IMR-90 (cell line): ENCODE measurements at regions not wholly inside any gene's neighbourhood (a gene's known extent, or its start where the extent isn't known, plus 50 kb on each side); places are given as distances from the start of the nearest gene placed in this dataset.

Experiments used
- ATAC-seq: fragments of 200-7000 bp; cut with Tn5 transposase; 2 replicates; pipeline ENCODE4 v1.9.1; 2020; ENCODE audit warnings: low read depth, mild to moderate bottlenecking, moderate library complexity
- BruUV-seq: library from RNA; stranded (reverse); fragments of 400-500 nt; replicated peaks from 2 replicates; lab custom pipeline; 2021; lab: Mats Ljungman, UMichigan
- CTCF ChIA-PET: fragments of 300-600 bp; formaldehyde crosslinking; extraction: SDS; loops from one replicate; lab custom pipeline; 2021; ENCODE audit warnings: antibody characterized with exemption; lab: Yijun Ruan, JAX
- POLR2A ChIA-PET: fragments of 300-600 bp; sonication (Branson Sonifier 250); formaldehyde crosslinking; loops from one replicate; lab custom pipeline; 2022; ENCODE audit warnings: antibody characterized with exemption; ENCODE audit not compliant: unreplicated experiment; lab: Charles Lee
- DNase-seq: peaks from one replicate; pipeline ENCODE4 v3.0.0; 2013
- H2AFZ ChIP-seq: replicated peaks from 2 replicates; pipeline ENCODE3; 2013; ENCODE audit warnings: low read length, mild to moderate bottlenecking; ENCODE audit not compliant: poor library complexity
- H2AK5ac ChIP-seq: 2 replicates; pipeline ENCODE4 v1.6.1; 2013; ENCODE audit warnings: low read depth, low read length, inconsistent platforms
- H2AK9ac ChIP-seq: replicated peaks from 2 replicates; pipeline ENCODE3; 2013; ENCODE audit warnings: mild to moderate bottlenecking, low read depth, low read length, moderate library complexity; ENCODE audit not compliant: poor library complexity
- H2BK120ac ChIP-seq: 2 replicates; pipeline ENCODE4 v1.6.1; 2013; ENCODE audit warnings: low read depth, low read length, inconsistent platforms
- H2BK15ac ChIP-seq: 3 replicates; pipeline ENCODE4 v1.6.1; 2013; ENCODE audit warnings: low read depth, low read length, inconsistent platforms
- H2BK20ac ChIP-seq: 2 replicates; pipeline ENCODE4 v1.6.1; 2013; ENCODE audit warnings: low read depth, mild to moderate bottlenecking, inconsistent platforms, low read length, moderate library complexity
- H2BK5ac ChIP-seq: 2 replicates; pipeline ENCODE4 v1.6.1; 2013; ENCODE audit warnings: mild to moderate bottlenecking, low read depth, low read length, inconsistent platforms; ENCODE audit not compliant: poor library complexity, severe bottlenecking
- H3K14ac ChIP-seq: replicated peaks from 2 replicates; pipeline ENCODE4 v1.6.1; 2013; ENCODE audit warnings: low read depth, low read length, inconsistent platforms
- H3K18ac ChIP-seq: 2 replicates; pipeline ENCODE4 v1.6.1; 2013; ENCODE audit warnings: low read depth, low read length, control low read depth
- H3K23ac ChIP-seq: 2 replicates; pipeline ENCODE4 v1.6.1; 2013; ENCODE audit warnings: low read depth, low read length, inconsistent platforms
- H3K27ac ChIP-seq: 2 replicates; pipeline ENCODE4 v1.5.1; 2013; ENCODE audit warnings: mild to moderate bottlenecking, control low read depth, low read length; ENCODE audit not compliant: insufficient read depth
- H3K27me3 ChIP-seq: 2 replicates; pipeline ENCODE4 v1.6.1; 2013; ENCODE audit warnings: low read length; ENCODE audit not compliant: control insufficient read depth, insufficient read depth
- H3K36me3 ChIP-seq: 2 replicates; pipeline ENCODE4 v1.6.1; 2013; ENCODE audit warnings: low read length, mixed read lengths; ENCODE audit not compliant: control insufficient read depth, insufficient read depth
- H3K4ac ChIP-seq: 2 replicates; pipeline ENCODE4 v1.6.1; 2013; ENCODE audit warnings: low read depth, low read length, inconsistent platforms
- H3K4me1 ChIP-seq: 2 replicates; pipeline ENCODE4 v1.6.1; 2013; ENCODE audit warnings: low read length, mixed read lengths; ENCODE audit not compliant: control insufficient read depth, insufficient read depth
- H3K4me2 ChIP-seq: 2 replicates; pipeline ENCODE4 v1.6.1; 2013; ENCODE audit warnings: low read depth, mild to moderate bottlenecking, control low read depth, low read length, moderate library complexity
- H3K4me3 ChIP-seq: 2 replicates; pipeline ENCODE4 v1.5.1; 2013; ENCODE audit warnings: low read depth, mild to moderate bottlenecking, control low read depth, low read length, moderate library complexity; ENCODE audit not compliant: insufficient read depth
- H3K56ac ChIP-seq: 2 replicates; pipeline ENCODE4 v1.6.1; 2013; ENCODE audit warnings: low read length, inconsistent platforms; ENCODE audit not compliant: insufficient read depth; ENCODE audit errors: extremely low read depth
- H3K79me1 ChIP-seq, 2 experiments: 2 replicates each; pipeline ENCODE4 v1.6.1; 2013; ENCODE audit warnings: low read length in 2 of 2, inconsistent platforms in 1 of 2, low read depth in 1 of 2
- H3K9ac ChIP-seq: 2 replicates; pipeline ENCODE4 v1.6.1; 2013; ENCODE audit warnings: low read depth, low read length, control low read depth
- H3K9me1 ChIP-seq: 2 replicates; pipeline ENCODE4 v1.6.1; 2013; ENCODE audit warnings: low read length, inconsistent platforms; ENCODE audit not compliant: insufficient read depth
- H3K9me3 ChIP-seq: 2 replicates; pipeline ENCODE4 v1.6.1; 2013; ENCODE audit warnings: low read length; ENCODE audit not compliant: control insufficient read depth, insufficient read depth
- H4K20me1 ChIP-seq: 2 replicates; pipeline ENCODE4 v1.6.1; 2013; ENCODE audit warnings: low read length, inconsistent platforms; ENCODE audit not compliant: insufficient read depth
- H4K5ac ChIP-seq: 2 replicates; pipeline ENCODE4 v1.6.1; 2013; ENCODE audit warnings: mild to moderate bottlenecking, low read depth, low read length, control low read depth
- H4K8ac ChIP-seq, 2 experiments: 2 replicates each; pipeline ENCODE4 v1.6.1; 2013; ENCODE audit warnings: low read depth in 2 of 2, low read length in 2 of 2, control low read depth in 1 of 2, inconsistent platforms in 1 of 2
- H4K91ac ChIP-seq: 2 replicates; pipeline ENCODE4 v1.6.1; 2013; ENCODE audit warnings: low read depth, low read length, inconsistent platforms; ENCODE audit not compliant: insufficient read depth
- MAZ ChIP-seq: IDR thresholded peaks from 2 replicates; pipeline ENCODE4 v1.6.1; 2012; ENCODE audit warnings: low read depth, mild to moderate bottlenecking, low read length, improper control_type of control experiment, moderate library complexity, borderline replicate concordance
- RFX5 ChIP-seq: IDR thresholded peaks from 2 replicates; pipeline ENCODE4 v1.8.0; 2012; ENCODE audit warnings: low read depth, mild to moderate bottlenecking, low read length, moderate library complexity
- SMC3 ChIP-seq: fragments of 150-350 bp; IDR thresholded peaks from 2 replicates; pipeline ENCODE4 v1.6.1; 2016; ENCODE audit warnings: low read depth, mild to moderate bottlenecking, antibody characterized with exemption, low read length, moderate library complexity
- WGBS, 2 experiments: methylation state at CpG; one replicate each; pipeline versions ENCODE4 v1.1.5 to v1.1.7; 2013; ENCODE audit warnings: missing lambda C conversion rate in 2 of 2; ENCODE audit not compliant: insufficient read length in 1 of 2; ENCODE audit errors: extremely low coverage in 2 of 2; 5-methylcytosine and 5-hydroxymethylcytosine counted together
- dilution Hi-C: fragments of 300-500 bp; cut with HindIII; formaldehyde crosslinking; loops from one replicate; pipeline ENCODE4 v1.14.3; 2018; ENCODE audit warnings: low sequenced_read_pairs; ENCODE audit not compliant: unreplicated experiment
- in situ Hi-C: fragments of 300-500 bp; cut with MboI; formaldehyde crosslinking; loops from 3 replicates; pipeline ENCODE4 v1.14.3; 2019; ENCODE audit warnings: low sequenced_read_pairs, inconsistent platforms, mixed read lengths
- intact Hi-C: fragments of 100-400 bp; cut with micrococcal nuclease; formaldehyde crosslinking; loops from 2 replicates; pipeline ENCODE4 v1.10.0; 2022

GRCh38 chr2:186294248-186294888, 191.7 kb upstream of the ZC3H15 start:
- H3K27ac ChIP-seq, result no peak overlapping the region
- H3K79me1 ChIP-seq, result no peaks in the 10 kb centered on the region
- dilution Hi-C loops (no loop called here), in situ Hi-C loops (no loop called here), intact Hi-C loops (no loop called here)
- no peak overlapping the region for H2AFZ ChIP-seq
- H3K4me2 ChIP-seq, result no peak overlapping the region
- H3K4ac ChIP-seq, result no peak overlapping the region
- no peak overlapping the region for H3K9ac ChIP-seq
- H3K4me1 ChIP-seq, result no peaks in the 10 kb centered on the region
- H3K4me3 ChIP-seq, result no peak overlapping the region
- no peak overlapping the region for H3K56ac ChIP-seq
- H2BK20ac ChIP-seq, result no peak overlapping the region
- ATAC-seq (no peak), DNase-seq (no peak)
- WGBS, 2 experiments, result no CpG with 5 or more reads among the region's 3 CpGs
- H2AK5ac ChIP-seq, result no peak overlapping the region
- CTCF ChIA-PET, result no interaction called here
- no peak overlapping the region for H3K23ac ChIP-seq
- H2BK120ac ChIP-seq, result no peak overlapping the region
- no peaks in the 10 kb centered on the region for H3K9me1 ChIP-seq
- no peak overlapping the region for H2AK9ac ChIP-seq
- no peak for TF ChIP-seq SMC3
- TF ChIP-seq RFX5, result no peak
- TF ChIP-seq MAZ, result no peak
- no peak overlapping the region for H2BK15ac ChIP-seq
- H3K18ac ChIP-seq, result no peak overlapping the region
- H4K5ac ChIP-seq, result no peak overlapping the region
- BruUV-seq, result no TSS peak
- H4K8ac ChIP-seq, result no peak overlapping the region
- no peaks in the 10 kb centered on the region for H3K27me3 ChIP-seq
- H3K9me3 ChIP-seq, result no peaks in the 10 kb centered on the region
- H2BK5ac ChIP-seq, result no peak overlapping the region
- POLR2A ChIA-PET, result no interaction called here
- H3K36me3 ChIP-seq, result no peaks in the 10 kb centered on the region
- no peak overlapping the region for H3K14ac ChIP-seq
- no peaks in the 10 kb centered on the region for H4K20me1 ChIP-seq
- H4K91ac ChIP-seq, result no peak overlapping the region
